OCI-LY3 (cell line): ENCODE measurements at regions not wholly inside any gene's neighbourhood (a gene's known extent, or its start where the extent isn't known, plus 50 kb on each side); places are given as distances from the start of the nearest gene placed in this dataset.

Experiments
- H2AFZ ChIP-seq: fragments of 200-600, 300-600 bp; shearing (Covaris generic); 2 replicates; pipeline ENCODE4 v1.6.0; 2014; ENCODE audit warnings: antibody characterized with exemption, low read depth, low read length
- H3K27ac ChIP-seq: fragments of 200-600, 300-600 bp; sonication (generic); 2 replicates; pipeline ENCODE4 v1.5.1; 2014; ENCODE audit warnings: mild to moderate bottlenecking, low read length, moderate library complexity, mixed read lengths
- H3K27me3 ChIP-seq: fragments of 200-600, 300-600 bp; sonication (generic); 2 replicates; pipeline ENCODE4 v1.6.1; 2014; ENCODE audit warnings: low read depth, low read length, mixed read lengths
- H3K36me3 ChIP-seq: fragments of 200-600, 300-600 bp; sonication (generic); replicated peaks from 2 replicates; pipeline ENCODE3; 2014; ENCODE audit warnings: low read depth, low read length, mixed read lengths
- H3K4me1 ChIP-seq: fragments of 300-600, 200-600 bp; sonication (generic); 2 replicates; pipeline ENCODE4 v1.6.1; 2014; ENCODE audit warnings: low read length, mixed read lengths
- H3K4me2 ChIP-seq: fragments of 200-600, 300-600 bp; sonication (generic); 2 replicates; pipeline ENCODE4 v1.6.1; 2014; ENCODE audit warnings: low read length, mixed read lengths
- H3K4me3 ChIP-seq: fragments of 300-600, 200-600 bp; sonication (generic); 2 replicates; pipeline ENCODE4 v1.5.1; 2014; ENCODE audit warnings: antibody characterized with exemption, mild to moderate bottlenecking, low read length, moderate library complexity
- H3K79me2 ChIP-seq: fragments of 300-600, 200-600 bp; shearing (Covaris generic); 2 replicates; pipeline ENCODE4 v1.6.1; 2014; ENCODE audit warnings: mild to moderate bottlenecking, low read length, mixed read lengths
- H3K9ac ChIP-seq: fragments of 300-600, 200-600 bp; shearing (Covaris generic); 2 replicates; pipeline ENCODE4 v1.6.0; 2014; ENCODE audit warnings: mild to moderate bottlenecking, low read length, moderate library complexity
- H3K9me3 ChIP-seq: fragments of 200-600, 300-600 bp; shearing (Covaris generic); 2 replicates; pipeline ENCODE4 v1.6.1; 2014; ENCODE audit warnings: low read length, mixed read lengths; ENCODE audit not compliant: insufficient read depth
- H4K20me1 ChIP-seq: fragments of 200-600, 300-600 bp; sonication (generic); 2 replicates; pipeline ENCODE4 v1.6.1; 2016; ENCODE audit warnings: low read length, mixed read lengths; ENCODE audit not compliant: insufficient read depth
- EZH2phosphoT487 ChIP-seq: fragments of 200-600 bp; shearing (Covaris generic); IDR thresholded peaks from 2 replicates; pipeline ENCODE4 v1.6.1; 2018; ENCODE audit warnings: antibody characterized with exemption, mixed run types, low read depth
- TF ChIP-seq, protein P1 (sequence below): fragments of 200-600, 300-600 bp; sonication (generic); IDR thresholded peaks from 2 replicates; pipeline ENCODE4 v1.5.1; 2014; ENCODE audit warnings: antibody characterized with exemption, low read length, low read depth

- Histone ChIP-seq H3K4me3 (no peak overlapping the region), H3K79me2 (no peaks in the 10 kb centered on the region), H3K4me1 (no peaks in the 10 kb centered on the region), H3K9ac (no peak overlapping the region), H2AFZ (no peak overlapping the region), H3K36me3 (no peaks in the 10 kb centered on the region), H3K27me3 (no peaks in the 10 kb centered on the region), H4K20me1 (no peaks in the 10 kb centered on the region), H3K9me3 (no peaks in the 10 kb centered on the region), H3K27ac (no peak overlapping the region), H3K4me2 (no peak overlapping the region)
- no peak for TF ChIP-seq EZH2phosphoT487
Measured at GRCh38 chr9:74330487-74331214, 166.5 kb upstream of the RORB start.

- no peaks in the 10 kb centered on the region for H3K9me3 ChIP-seq
- H3K27me3 ChIP-seq: no peaks in the 10 kb centered on the region
- no peak overlapping the region for H2AFZ ChIP-seq
- no peaks in the 10 kb centered on the region for H4K20me1 ChIP-seq
- no peaks in the 10 kb centered on the region for H3K36me3 ChIP-seq
- H3K9ac ChIP-seq: no peak overlapping the region
- H3K4me2 ChIP-seq: no peak overlapping the region
- no peaks in the 10 kb centered on the region for H3K4me1 ChIP-seq
- H3K27ac ChIP-seq: no peak overlapping the region
- H3K79me2 ChIP-seq: no peaks in the 10 kb centered on the region
- TF ChIP-seq EZH2phosphoT487: no peak
- TF ChIP-seq, protein P1, sequence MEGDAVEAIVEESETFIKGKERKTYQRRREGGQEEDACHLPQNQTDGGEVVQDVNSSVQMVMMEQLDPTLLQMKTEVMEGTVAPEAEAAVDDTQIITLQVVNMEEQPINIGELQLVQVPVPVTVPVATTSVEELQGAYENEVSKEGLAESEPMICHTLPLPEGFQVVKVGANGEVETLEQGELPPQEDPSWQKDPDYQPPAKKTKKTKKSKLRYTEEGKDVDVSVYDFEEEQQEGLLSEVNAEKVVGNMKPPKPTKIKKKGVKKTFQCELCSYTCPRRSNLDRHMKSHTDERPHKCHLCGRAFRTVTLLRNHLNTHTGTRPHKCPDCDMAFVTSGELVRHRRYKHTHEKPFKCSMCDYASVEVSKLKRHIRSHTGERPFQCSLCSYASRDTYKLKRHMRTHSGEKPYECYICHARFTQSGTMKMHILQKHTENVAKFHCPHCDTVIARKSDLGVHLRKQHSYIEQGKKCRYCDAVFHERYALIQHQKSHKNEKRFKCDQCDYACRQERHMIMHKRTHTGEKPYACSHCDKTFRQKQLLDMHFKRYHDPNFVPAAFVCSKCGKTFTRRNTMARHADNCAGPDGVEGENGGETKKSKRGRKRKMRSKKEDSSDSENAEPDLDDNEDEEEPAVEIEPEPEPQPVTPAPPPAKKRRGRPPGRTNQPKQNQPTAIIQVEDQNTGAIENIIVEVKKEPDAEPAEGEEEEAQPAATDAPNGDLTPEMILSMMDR: no peak
- no peak overlapping the region for H3K4me3 ChIP-seq
Measured at GRCh38 chr9:74331607-74332006, 165.5 kb upstream of the RORB start.

GRCh38 chr9:74333384-74334032, 163.6 kb upstream of the RORB start:
- H3K36me3 ChIP-seq: no peaks in the 10 kb centered on the region
- H3K79me2 ChIP-seq: no peaks in the 10 kb centered on the region
- TF ChIP-seq EZH2phosphoT487: no peak
- TF ChIP-seq, protein P1: no peak
- H3K27me3 ChIP-seq: no peaks in the 10 kb centered on the region
- no peak overlapping the region for H3K4me2 ChIP-seq
- H4K20me1 ChIP-seq: no peaks in the 10 kb centered on the region
- no peak overlapping the region for H3K9ac ChIP-seq
- H3K9me3 ChIP-seq: no peaks in the 10 kb centered on the region
- no peaks in the 10 kb centered on the region for H3K4me1 ChIP-seq
- H3K4me3 ChIP-seq: no peak overlapping the region
- H2AFZ ChIP-seq: no peak overlapping the region
- H3K27ac ChIP-seq: no peak overlapping the region

DNA sequence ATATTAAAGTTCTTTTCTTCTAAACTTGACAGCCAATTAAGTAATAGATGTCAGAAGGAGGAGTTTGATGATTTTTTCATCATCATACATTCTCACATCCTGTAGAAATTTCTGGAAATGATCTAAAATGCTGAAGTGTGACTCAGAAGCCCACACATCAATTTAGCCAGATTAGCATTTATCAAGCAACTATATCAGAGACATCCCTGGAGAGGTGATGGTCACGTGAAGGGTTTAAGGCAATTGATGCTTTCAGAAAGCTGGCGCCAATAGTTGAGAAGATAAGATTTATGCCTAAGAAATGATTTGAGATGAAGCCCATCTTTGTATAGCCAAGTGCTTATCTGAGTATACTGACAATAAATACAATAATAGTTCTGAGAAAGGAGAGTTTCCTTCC, 162.9 kb upstream of the RORB start:
- H4K20me1 ChIP-seq: no peaks in the 10 kb centered on the region
- H3K27me3 ChIP-seq: no peaks in the 10 kb centered on the region
- H3K36me3 ChIP-seq: no peaks in the 10 kb centered on the region
- no peaks in the 10 kb centered on the region for H3K9me3 ChIP-seq
- no peaks in the 10 kb centered on the region for H3K79me2 ChIP-seq
- no peak overlapping the region for H3K4me3 ChIP-seq
- no peak overlapping the region for H2AFZ ChIP-seq
- H3K27ac ChIP-seq: no peak overlapping the region
- no peak overlapping the region for H3K4me2 ChIP-seq
- H3K4me1 ChIP-seq: no peaks in the 10 kb centered on the region
- no peak for TF ChIP-seq EZH2phosphoT487
- TF ChIP-seq, protein P1: no peak
- no peak overlapping the region for H3K9ac ChIP-seq
